NCI-H1436 treated with DMSO at 0.1 percent for 48 hours (cell line): ENCODE measurements at regions not wholly inside any gene's neighbourhood (a gene's known extent, or its start where the extent isn't known, plus 50 kb on each side); places are given as distances from the start of the nearest gene placed in this dataset.

Experiments used
- DNase-seq: peaks from one replicate; lab custom pipeline; 2025; lab: John Stamatoyannopoulos, UW

- DNase-seq = no peak
These were observed 79.5 kb downstream of the FOXA2 start for GRCh38 chr20:22504829-22505377.

GRCh38 chr20:22503577-22503976, 80.8 kb downstream of the FOXA2 start:
- no peak for DNase-seq

- DNase-seq = no peak
These were observed 81.6 kb downstream of the FOXA2 start for GRCh38 chr20:22502731-22503191.

GRCh38 chr20:22501566-22502344, 82.6 kb downstream of the FOXA2 start:
- no peak for DNase-seq

GRCh38 chr20:22501034-22501433, 83.3 kb downstream of the FOXA2 start:
- no peak for DNase-seq

GRCh38 chr20:22499515-22500166, 84.7 kb downstream of the FOXA2 start:
- DNase-seq = peak; percentile 87

- DNase-seq = no peak
These were observed 87.6 kb downstream of the FOXA2 start for GRCh38 chr20:22496817-22497216.

- no peak for DNase-seq
These were observed 88.6 kb downstream of the FOXA2 start for GRCh38 chr20:22495789-22496188.

GRCh38 chr20:22495172-22495571, 89.2 kb downstream of the FOXA2 start:
- no peak for DNase-seq

GRCh38 chr20:22492497-22492896, 91.9 kb downstream of the FOXA2 start:
- no peak for DNase-seq

GRCh38 chr20:22491194-22491505, 93.2 kb downstream of the FOXA2 start:
- no peak for DNase-seq

- peak; percentile 29 for DNase-seq
These were observed 93.8 kb downstream of the FOXA2 start for GRCh38 chr20:22490287-22491193.

- no peak for DNase-seq
These were observed 94.6 kb downstream of the FOXA2 start for GRCh38 chr20:22489626-22490286.

GRCh38 chr20:22480336-22480735, 104.0 kb downstream of the FOXA2 start:
- DNase-seq = no peak

- no peak for DNase-seq
These were observed 108.7 kb downstream of the FOXA2 start for GRCh38 chr20:22475662-22476061.

- DNase-seq = no peak
These were observed 110.1 kb downstream of the FOXA2 start for GRCh38 chr20:22474224-22474623.

GRCh38 chr20:22473293-22473692, 111.1 kb downstream of the FOXA2 start:
- no peak for DNase-seq

GRCh38 chr20:22472447-22473100, 111.8 kb downstream of the FOXA2 start:
- DNase-seq = no peak

GRCh38 chr20:22471156-22471836, 113.1 kb downstream of the FOXA2 start:
- no peak for DNase-seq

GRCh38 chr20:22470620-22471026, 113.7 kb downstream of the FOXA2 start:
- no peak for DNase-seq
